Middle frontal gyrus (tissue), 1 donor: ENCODE measurements at regions not wholly inside any gene's neighbourhood (a gene's known extent, or its start where the extent isn't known, plus 50 kb on each side); places are given as distances from the start of the nearest gene placed in this dataset.

Experiments
- DNase-seq: peaks from one replicate; pipeline ENCODE4 v3.0.0-alpha.2; 2015; ENCODE audit warnings: low spot score; ENCODE audit errors: extremely low spot score

DNA sequence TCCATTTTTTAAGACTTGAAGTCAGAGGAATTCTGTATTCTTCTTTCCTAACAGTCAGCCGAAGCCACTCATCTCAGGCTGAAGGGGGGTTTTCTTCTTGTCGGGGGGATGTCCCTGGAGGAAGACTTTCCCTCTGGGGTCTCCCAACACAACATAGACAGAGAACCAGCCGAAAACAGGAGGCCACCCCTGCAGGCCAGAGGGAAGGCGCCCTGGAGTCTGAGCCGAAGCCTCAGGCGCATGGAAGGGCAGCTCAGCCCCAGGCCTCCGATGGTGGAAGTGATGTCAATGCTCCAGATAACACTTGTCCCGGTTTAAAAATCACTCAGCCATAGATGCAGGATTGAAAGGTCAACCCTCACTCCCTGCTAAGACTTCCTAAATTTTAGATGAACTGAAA is 1393.0 kb downstream of the TBC1D22A start:
- DNase-seq = no peak

DNA sequence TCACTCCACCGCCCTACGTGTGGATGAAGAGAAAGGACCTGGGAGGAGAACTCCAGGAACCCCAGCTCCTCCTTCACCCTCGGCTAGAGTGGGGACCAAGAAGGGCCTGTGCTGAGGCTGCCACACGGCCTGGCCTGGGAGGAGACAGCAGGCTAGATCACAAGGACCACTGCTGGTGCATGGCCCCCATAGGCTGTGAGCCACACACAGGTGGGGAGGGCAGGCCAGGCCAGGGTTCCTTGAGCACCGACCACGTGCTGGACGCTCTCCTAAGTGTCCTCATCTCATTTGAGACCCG is 1392.4 kb downstream of the TBC1D22A start:
- no peak for DNase-seq

DNA sequence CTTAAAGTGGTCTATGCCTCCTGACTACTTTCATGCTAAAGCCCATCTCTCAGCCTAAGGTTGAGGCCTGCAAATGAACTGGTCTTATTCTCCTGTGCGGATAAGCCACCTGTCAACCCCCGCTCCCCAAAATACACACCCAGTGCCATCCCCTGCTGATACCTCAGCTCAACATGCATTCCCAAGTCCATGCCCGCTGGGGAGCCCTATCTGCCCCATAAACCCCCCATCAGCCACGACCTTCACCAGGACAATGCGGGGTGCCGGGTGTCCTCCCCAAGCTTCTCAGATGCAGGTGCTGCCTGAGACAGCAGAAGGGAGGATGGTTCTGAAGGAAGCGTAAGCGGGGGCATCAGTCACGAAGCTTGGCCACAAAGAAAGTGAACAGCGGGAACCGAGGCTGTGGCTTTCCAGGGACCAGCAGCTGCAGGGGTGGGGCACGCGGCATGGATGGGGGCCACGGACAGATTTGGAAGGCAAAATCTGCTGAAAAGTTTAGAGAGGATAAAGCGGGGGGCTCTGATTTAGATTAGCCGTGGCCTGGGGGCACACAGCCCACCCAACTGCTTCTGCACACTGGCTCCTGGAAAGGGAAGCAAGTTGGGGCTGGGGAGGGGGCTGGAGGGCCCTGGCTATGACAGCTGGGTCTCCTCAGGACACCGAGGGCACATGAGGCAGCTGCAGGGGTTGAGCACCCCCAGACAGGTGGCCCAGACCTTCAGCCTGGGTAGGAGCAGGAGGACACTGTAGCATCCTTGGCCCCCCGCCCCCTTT is 1391.9 kb downstream of the TBC1D22A start:
- no peak for DNase-seq

DNA sequence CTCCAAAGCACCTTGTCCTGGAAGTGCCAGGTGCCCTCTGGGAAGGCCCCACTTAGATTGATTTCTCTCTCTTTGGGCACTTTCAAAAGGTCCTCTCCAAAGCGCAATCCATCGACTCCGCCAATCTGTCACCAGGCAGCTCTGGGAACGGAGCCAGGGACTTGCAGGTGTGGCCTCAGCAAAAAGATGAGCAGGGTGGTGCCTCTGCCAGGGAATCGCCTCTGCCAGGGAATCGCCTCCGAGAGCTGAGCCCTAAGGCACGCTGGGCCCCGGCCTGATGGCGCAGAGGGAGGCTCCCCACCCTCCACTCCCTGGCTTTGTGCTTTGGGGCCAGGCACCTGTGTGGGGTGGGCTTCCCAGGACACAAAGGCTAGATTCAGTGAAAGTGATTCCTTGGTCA is 1391.3 kb downstream of the TBC1D22A start:
- no peak for DNase-seq

DNA sequence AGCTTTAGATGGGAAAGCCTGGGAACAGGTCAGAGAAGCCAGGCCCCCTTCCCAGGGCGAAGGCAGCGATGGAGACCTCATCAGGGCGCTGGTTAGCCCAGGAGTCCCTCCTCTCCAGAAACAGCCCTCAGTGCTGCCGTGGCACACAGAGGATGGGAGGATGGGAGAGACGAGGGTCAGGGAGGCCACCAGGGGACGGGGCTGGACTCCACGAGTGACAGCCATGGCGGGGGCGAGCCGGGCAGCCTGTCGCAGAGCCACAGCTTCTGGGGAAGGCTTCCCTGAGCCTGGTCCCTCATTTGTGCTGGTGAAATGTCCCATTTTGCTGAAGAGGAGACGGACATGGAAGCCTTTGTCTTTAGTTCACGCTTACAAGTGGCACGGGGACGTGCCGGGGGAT is 1390.5 kb downstream of the TBC1D22A start:
- no peak for DNase-seq

DNA sequence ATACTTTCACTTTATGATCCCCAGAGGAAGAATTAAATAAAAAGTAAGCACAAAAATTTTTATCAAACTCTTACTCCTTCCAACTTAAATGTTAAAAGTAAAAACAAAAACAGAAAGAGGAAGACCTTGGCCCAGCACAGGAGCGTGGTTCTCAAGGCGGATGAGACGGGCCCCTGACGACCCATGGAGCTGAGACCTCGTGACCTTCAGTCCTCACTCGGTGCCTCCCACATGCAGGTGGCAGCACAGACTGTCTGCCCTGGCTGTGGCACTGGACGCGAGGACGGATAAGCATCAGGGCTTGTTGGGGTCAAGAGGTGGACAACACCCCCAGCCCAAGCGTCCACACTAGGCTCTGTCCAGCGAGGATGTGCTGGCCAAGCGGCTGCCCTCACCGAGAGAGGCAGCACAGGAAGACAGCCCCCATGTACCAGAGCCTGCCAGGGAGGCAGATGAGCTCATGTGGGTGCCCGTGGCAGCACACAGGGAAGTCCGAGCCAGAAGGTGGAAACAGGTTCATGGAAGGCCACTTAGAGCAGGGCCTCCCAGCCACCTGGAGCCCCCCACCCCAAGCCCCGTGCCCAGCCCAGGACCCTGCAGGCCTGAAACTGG is 1389.8 kb downstream of the TBC1D22A start:
- no peak for DNase-seq

DNA sequence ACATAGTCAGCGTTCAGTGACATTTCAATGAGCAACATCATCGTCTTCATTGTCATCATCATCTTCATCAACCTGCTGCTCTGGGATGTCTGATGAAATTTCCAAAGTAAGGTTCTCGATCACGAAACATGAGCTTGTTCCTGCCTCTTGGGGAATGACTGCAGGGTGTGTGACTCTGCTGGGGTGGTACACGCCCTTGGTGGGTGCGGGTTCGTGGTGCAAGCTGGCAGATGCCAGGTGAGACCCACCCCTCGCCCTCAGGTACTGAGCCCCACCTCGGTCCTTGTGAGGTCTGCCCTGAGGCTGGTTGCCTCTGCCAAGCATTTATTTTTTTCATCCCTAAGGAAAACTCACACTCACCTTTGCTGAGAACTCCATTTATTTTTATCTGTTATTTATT is 1389.2 kb downstream of the TBC1D22A start:
- DNase-seq = no peak

DNA sequence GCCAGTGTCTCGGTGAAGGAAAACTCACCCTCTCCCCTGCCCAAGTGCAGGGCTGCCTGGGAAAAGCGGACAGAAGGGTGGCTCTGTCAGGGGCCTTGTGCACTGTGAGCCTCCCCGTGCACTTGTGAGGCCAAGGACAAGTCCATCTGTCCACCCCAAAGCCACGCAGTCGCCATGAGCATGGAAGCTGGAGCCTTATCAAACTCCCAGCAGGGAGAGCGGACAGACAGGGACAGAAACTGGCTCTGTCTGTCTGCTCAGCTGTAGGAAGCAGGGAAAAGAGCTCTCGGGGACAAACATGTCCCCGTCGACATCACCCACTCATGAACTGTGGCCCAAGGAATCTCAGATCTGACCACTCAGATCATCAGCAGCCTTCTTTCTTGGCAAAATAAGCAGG is 1385.4 kb downstream of the TBC1D22A start:
- no peak for DNase-seq

DNA sequence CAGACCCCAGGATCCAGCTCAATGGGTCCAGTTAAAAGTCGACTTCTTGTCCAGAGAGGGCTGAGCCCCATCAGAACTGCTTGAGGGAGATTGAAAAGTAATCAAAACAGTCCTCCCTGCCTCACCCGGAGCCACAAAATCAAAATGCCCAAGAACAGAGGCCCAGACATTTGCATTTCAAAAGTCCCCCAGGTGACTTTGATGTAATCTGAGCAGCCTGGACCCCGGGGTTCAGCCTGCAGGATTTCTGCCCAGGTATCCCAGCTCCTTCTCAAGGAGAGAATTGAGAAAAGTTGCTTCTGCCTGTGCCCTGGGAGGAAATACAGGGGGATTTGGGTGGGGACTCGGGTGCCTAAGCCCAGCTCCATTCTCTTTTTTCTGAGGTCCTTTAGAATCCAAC is 1385.0 kb downstream of the TBC1D22A start:
- DNase-seq = no peak

DNA sequence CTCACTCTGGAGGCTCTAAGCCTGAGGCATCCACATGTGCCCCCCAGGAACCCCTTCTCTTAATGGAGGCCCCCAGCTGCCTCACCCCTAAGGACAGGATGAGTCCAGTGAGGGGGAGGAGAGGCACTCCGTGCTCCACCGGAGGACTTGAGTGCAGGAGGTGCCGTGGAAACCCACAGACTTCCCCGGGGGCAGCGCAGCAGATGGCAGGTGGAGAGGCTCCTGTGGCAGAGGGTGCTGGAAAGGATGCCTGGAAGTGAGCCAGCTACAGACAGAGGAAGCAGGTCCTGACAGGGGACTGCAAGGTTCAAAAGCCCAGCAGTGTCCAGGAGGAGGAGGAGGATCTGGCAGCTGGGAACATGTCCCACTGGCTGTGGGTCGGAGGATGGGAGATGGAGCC is 1384.0 kb downstream of the TBC1D22A start:
- DNase-seq = no peak

DNA sequence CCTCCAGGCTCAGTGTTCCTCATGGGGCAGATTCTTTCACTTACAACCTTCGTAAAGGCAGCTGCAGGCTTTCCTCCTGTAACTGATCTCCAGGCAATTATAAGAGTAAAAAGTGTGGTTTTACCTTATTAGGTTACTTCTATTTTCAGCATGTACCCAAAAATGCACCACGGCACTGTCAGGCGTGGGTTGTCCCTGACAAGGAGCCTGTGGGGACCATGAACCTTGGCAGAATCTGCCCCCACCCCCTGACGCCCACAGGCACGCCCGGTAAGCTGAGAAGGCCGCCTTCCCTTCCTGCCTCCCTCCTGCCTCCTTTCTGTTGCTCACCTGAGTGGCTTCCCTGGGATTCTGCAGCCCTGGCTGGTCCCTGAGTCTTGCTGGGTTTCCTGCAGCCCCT is 1383.3 kb downstream of the TBC1D22A start:
- no peak for DNase-seq

DNA sequence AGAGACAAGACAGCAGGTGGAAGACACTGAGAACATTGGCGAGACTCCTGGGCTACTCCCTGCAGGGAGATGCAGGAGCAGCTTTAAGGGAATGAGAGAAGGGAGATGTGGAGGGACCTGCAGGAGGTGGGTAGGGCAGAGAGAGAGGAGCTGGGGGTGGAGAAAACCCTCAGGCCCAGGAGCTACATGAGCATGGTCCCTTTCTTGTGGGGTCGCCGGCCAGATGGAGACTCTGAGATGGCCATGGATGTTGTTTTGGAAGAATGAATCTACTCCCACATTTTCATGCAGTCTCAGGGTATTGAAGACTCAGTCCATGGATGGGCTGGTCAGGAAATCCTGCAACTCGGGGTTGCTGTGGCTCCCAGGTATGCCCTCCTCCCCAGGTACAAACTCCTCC is 1381.9 kb downstream of the TBC1D22A start:
- DNase-seq = no peak

DNA sequence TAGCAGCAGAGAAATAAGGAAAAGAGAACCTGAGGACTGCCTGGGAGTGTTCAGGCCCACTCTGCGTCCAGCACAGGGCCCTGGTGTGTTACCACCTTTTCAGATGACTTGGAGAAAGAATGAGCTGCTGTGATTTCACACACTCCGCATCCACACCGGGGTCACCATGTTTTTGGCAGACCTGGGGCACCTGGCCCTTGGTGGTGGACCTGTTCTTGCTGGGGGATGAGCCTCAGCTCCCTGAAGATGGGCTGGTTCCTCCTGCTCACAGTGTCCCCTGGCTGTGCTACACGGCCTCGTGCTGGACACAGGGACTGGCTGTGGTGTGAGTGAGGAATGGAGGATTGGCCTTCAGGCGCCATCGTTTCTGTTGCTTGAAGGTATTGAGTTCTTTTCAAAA is 1381.4 kb downstream of the TBC1D22A start:
- DNase-seq = no peak

DNA sequence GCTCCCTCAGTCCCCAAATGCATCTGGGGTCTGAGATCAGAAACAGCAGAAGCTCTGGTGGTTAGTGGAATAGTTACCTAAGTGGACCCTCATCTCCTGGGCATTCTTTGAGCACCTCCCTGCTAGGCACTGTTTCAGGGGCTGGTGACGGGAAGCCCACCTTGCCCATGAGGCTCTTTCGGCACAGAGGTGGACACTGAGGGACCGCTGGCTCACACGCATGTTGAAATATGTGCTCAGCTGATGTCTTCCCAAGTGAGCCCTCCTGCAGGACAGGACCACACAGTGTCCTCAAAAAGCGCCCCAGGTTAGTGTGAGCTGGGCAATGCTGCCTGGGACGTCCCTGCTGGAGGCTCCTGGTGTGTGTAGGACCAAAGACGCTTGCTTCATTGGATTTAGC is 1379.9 kb downstream of the TBC1D22A start:
- DNase-seq = no peak

DNA sequence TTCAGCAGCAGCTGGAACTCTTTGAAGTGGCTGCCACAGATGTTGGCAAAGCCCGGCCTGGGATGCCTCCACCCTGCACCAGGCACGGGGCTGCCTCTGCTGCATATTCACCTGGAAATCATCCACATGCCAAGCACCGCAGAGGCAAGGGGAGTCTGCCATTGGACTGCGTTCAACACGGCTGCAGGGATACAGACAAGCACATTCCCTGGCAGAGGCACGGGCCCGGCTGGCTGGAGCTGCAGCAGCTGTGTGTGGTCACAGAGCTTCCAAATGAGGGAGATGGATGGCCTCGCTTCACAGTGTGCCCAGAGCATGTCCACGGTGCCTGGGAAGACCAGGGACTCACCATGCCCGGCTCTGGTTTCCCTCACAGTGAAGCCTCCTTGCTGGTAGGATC is 1378.9 kb downstream of the TBC1D22A start:
- DNase-seq = no peak

DNA sequence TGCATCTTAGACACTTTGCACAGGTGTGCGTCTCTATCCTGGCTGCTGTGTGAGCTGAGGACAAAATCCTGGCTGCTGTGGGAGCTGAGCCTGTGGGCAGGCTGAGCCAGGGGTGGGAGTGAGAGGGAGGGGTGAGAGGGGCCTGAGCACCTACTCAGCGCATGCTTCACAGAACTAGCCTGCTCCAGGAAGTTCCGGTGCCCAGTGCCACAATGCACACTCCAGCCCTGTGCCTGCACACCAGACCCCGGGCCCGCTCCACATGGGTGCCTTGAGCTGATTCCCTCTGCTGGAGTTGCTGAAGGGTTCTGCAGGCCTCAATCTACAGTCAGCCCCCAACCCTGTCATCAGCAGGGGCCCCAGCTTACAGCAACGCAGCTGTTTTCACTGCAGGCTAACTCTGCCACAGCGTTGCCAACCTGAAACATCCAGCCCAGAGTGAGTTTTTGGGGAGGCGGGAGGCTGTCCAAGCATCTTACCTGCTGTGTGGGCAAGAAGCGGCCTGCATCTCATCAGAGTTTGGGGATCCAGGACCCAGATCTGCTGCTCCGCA is 1377.9 kb downstream of the TBC1D22A start:
- DNase-seq = no peak

DNA sequence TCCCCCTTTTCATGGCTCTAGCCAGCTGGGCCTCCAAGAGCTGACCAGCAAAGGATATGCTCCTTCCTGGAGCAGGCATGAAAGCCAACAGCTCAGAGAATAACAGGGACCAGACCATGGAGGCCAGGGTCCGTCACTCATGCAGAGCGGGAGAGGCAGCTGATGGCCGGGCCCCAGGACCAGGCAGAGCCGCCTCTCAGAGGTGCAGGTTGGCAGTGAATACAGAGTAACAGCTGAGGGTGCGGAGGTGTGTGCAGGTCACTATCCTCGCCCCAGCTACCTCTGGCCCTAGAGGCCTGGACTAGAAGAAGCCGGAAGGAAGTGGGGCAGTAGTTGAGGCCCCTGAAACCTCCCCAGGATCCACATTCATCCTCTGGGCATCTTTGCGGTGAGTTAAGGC is 1377.3 kb downstream of the TBC1D22A start:
- no peak for DNase-seq

DNA sequence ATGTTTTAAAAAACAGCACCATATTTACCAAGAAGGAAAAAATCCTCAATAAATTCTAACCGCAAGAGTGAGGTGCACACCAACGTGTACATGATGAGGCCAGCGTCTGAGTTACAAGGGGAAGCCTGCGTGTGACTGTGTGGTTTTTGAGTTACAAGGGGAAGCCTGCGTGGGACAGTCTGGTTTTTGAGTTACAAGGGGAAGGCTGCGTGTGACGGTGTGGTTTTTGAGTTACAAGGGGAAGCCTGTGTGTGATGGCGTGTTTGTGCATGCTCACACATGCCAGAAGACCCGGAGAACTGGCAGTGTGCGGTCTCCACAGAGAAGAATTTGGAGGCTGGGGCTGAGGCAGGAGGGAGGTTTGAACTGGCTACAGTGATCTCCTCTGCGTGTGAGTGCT is 1376.4 kb downstream of the TBC1D22A start:
- no peak for DNase-seq

DNA sequence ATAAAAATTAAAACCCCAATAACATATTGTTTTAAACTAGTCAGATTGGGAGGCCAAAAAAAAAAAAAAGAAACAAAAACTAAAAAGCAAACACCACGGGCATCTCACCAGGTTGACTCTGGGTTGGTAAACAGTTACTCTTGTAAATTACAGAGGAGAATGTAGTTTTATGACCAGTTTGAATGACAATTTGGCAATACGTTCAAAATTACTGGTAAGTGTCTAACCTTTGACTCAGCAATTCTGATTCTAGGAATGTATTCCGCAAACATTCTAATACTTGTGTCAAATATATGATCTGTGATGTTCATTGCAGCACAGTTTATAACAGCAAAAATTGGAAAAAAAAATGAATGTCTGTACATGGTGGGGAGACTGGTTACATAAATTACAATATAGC is 1376.0 kb downstream of the TBC1D22A start:
- DNase-seq = no peak

DNA sequence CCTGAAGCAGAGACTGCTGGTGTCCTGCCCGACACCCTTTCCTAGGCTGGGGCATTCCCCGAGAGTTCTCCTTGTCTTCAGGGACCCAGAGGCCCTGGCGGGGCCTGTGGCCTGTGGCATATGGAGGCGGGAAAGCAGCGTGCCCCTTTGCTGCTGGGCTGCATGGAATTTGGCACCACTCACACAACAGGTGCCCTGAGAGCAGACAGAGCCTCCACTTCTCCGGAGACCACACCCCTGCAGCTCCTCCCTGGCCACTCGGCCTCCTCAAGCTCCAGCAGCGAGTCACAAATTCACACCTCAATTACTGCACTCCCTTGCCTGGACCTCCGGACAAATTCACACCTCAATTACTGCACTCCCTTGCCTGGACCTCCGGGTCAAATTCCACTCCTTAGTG is 1375.2 kb downstream of the TBC1D22A start:
- DNase-seq = no peak

DNA sequence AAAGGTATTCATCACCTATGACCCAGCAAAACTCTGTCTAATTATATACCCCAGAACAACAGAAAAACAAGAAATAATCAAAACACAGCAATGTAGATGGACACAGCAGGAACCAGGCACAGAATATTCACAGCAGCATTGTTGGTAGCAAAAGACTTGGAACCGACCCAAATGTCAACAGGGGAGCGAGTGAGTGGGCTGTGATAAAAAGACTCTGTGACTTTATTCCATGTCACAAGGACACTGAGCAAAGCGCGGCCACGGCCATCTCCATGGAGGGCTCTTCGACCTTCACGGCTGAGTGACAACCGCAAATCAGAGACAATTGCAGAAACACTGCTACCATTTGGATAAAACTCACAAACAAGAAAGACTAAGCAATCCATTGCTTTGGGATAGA is 1373.1 kb downstream of the TBC1D22A start:
- no peak for DNase-seq

DNA sequence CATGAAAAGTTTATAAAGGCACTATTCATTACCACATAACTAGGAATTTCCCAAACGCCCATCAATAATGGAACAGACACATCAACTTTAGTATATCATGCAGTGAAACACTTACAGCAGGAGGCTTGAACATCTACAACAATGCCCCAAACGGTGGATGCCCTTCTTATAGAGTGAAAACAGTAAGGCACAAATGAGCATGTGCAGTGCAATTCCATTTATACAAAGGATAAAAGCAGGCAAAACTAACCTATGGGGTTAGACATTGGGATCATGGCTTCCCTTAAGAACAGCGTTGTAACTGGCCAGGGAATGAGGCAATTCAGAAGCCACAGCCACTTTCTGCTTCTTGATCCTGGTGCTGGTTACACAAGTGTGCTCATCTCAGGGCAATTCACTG is 1363.0 kb downstream of the TBC1D22A start:
- no peak for DNase-seq

DNA sequence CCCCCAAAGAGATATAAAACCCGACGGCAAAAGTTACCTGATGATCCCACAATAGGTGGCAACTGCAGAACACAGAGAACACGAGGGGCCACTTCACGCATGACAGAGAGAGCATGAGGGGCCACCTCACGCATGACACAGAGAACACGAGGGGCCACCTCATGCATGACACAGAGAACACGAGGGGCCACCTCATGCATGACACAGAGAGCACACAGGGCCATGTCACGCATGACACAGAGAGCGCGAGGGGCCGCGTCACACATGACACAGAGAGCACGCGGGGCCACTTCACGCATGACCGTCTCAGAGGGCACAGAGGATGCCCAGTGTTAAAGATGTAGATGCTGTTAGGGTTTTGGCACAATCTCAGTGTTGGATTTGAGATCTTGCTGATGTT is 1359.5 kb downstream of the TBC1D22A start:
- no peak for DNase-seq
